Panc1 (cell line): ENCODE measurements at regions not wholly inside any gene's neighbourhood (a gene's known extent, or its start where the extent isn't known, plus 50 kb on each side); places are given as distances from the start of the nearest gene placed in this dataset.

ENCODE experiments used
- ATAC-seq: fragments of 200-7000 bp; cut with Tn5 transposase; 2 replicates; pipeline ENCODE4 v1.9.1; 2020; ENCODE audit warnings: mild to moderate bottlenecking, moderate library complexity
- BruUV-seq: library from RNA; stranded (reverse); fragments of 400-500 nt; replicated peaks from 2 replicates; lab custom pipeline; 2021; lab: Mats Ljungman, UMichigan
- CTCF ChIA-PET: fragments of 300-600 bp; sonication (Branson Sonifier 250); formaldehyde crosslinking; loops from one replicate; lab custom pipeline; 2022; ENCODE audit warnings: antibody characterized with exemption; lab: Charles Lee
- POLR2A ChIA-PET: fragments of 300-600 bp; sonication (Branson Sonifier 250); formaldehyde crosslinking; loops from one replicate; lab custom pipeline; 2022; ENCODE audit warnings: antibody characterized with exemption; lab: Charles Lee
- DNase-seq: peaks from one replicate; pipeline ENCODE4 v3.0.0-alpha.2; 2010; ENCODE audit warnings: low read depth, low spot score
- H3K27ac ChIP-seq: 2 replicates; pipeline ENCODE4 v1.5.1; 2011; ENCODE audit warnings: mild to moderate bottlenecking, low read length, inconsistent platforms
- H3K27me3 ChIP-seq: fragments of 200-500 bp; sonication (Bioruptor generic); 2 replicates; pipeline ENCODE4 v1.6.0; 2014; ENCODE audit warnings: low read length, inconsistent platforms; ENCODE audit not compliant: control insufficient read depth, insufficient read depth
- H3K36me3 ChIP-seq: fragments of 200-500 bp; sonication (Bioruptor generic); 2 replicates; pipeline ENCODE4 v1.5.1; 2014; ENCODE audit warnings: inconsistent platforms, mild to moderate bottlenecking, low read length, moderate library complexity; ENCODE audit not compliant: control insufficient read depth, insufficient read depth
- H3K4me1 ChIP-seq: 2 replicates; pipeline ENCODE4 v1.5.1; 2011; ENCODE audit warnings: inconsistent platforms, mild to moderate bottlenecking, low read length, moderate library complexity; ENCODE audit not compliant: control insufficient read depth, insufficient read depth
- H3K4me3 ChIP-seq, 2 experiments: 2 replicates each; pipeline ENCODE4 v1.5.1; 2011 to 2012; ENCODE audit warnings: low read depth in 2 of 2, low read length in 2 of 2, mild to moderate bottlenecking in 2 of 2, inconsistent platforms in 1 of 2, moderate library complexity in 1 of 2
- H3K9me3 ChIP-seq: fragments of 200-500 bp; sonication (Bioruptor generic); 2 replicates; pipeline ENCODE4 v1.5.1; 2014; ENCODE audit warnings: low read depth, mild to moderate bottlenecking, inconsistent platforms, low read length, moderate library complexity; ENCODE audit not compliant: control insufficient read depth, insufficient read depth
- CTCF ChIP-seq: fragments of 450-650 bp; IDR thresholded peaks from 2 replicates; pipeline ENCODE4 v1.5.1; 2017; ENCODE audit warnings: mild to moderate bottlenecking
- POLR2AphosphoS5 ChIP-seq: IDR thresholded peaks from 2 replicates; pipeline ENCODE4 v1.6.1; 2012; ENCODE audit warnings: mild to moderate bottlenecking, low read depth, low read length, moderate library complexity
- SIN3A ChIP-seq: IDR thresholded peaks from 2 replicates; pipeline ENCODE4 v1.6.1; 2012; ENCODE audit warnings: low read depth, mild to moderate bottlenecking, low read length, moderate library complexity, borderline replicate concordance; ENCODE audit not compliant: insufficient read depth
- TCF7L2 ChIP-seq: IDR thresholded peaks from 2 replicates; pipeline ENCODE4 v1.6.1; 2011; ENCODE audit warnings: mild to moderate bottlenecking, low read depth, low read length, inconsistent platforms
- in situ Hi-C: cut with HindIII; loops from 2 replicates; pipeline ENCODE4 v1.10.0; 2016; ENCODE audit warnings: low sequenced_read_pairs, low pct_unique_long_range_greater_than_20kb
- intact Hi-C: fragments of 100-400 bp; cut with micrococcal nuclease; formaldehyde crosslinking; loops from one replicate; pipeline ENCODE4 v1.10.0; 2022; ENCODE audit not compliant: unreplicated experiment
- TF ChIP-seq, protein P1 (sequence below), 2 experiments: IDR thresholded peaks; 2 replicates each; pipeline ENCODE4 v1.6.1; 2011 to 2012; ENCODE audit warnings: low read depth in 2 of 2, control low read depth in 1 of 2, low read length in 1 of 2, mild to moderate bottlenecking in 1 of 2, moderate library complexity in 1 of 2; ENCODE audit not compliant: insufficient read depth in 1 of 2

DNA sequence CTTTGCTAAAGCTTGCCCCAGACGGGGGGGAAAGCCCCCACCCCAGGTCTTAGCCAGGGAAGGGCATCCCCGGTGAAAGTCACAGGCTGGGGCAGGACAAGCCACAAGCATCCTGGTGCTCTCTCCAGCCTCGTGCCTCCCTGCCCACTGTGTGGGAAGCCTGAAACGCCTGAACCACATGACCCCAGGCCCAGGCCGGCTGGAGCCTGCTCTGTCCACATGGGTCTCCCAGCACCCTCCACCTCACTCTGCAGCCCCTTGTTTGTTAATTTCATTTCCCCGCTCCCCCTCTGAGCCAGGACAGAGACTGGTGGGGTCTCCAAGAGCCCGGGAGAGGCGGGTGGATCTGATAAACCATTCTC is 58.3 kb upstream of the TCF20 start:
- TF ChIP-seq POLR2AphosphoS5 (no peak), SIN3A (no peak), CTCF (no peak), TCF7L2 (no peak)
- TF ChIP-seq, protein P1, sequence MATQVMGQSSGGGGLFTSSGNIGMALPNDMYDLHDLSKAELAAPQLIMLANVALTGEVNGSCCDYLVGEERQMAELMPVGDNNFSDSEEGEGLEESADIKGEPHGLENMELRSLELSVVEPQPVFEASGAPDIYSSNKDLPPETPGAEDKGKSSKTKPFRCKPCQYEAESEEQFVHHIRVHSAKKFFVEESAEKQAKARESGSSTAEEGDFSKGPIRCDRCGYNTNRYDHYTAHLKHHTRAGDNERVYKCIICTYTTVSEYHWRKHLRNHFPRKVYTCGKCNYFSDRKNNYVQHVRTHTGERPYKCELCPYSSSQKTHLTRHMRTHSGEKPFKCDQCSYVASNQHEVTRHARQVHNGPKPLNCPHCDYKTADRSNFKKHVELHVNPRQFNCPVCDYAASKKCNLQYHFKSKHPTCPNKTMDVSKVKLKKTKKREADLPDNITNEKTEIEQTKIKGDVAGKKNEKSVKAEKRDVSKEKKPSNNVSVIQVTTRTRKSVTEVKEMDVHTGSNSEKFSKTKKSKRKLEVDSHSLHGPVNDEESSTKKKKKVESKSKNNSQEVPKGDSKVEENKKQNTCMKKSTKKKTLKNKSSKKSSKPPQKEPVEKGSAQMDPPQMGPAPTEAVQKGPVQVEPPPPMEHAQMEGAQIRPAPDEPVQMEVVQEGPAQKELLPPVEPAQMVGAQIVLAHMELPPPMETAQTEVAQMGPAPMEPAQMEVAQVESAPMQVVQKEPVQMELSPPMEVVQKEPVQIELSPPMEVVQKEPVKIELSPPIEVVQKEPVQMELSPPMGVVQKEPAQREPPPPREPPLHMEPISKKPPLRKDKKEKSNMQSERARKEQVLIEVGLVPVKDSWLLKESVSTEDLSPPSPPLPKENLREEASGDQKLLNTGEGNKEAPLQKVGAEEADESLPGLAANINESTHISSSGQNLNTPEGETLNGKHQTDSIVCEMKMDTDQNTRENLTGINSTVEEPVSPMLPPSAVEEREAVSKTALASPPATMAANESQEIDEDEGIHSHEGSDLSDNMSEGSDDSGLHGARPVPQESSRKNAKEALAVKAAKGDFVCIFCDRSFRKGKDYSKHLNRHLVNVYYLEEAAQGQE (IDR thresholded peaks at IDR 0.05; ENCODE audit: insufficient read depth in 1 of 2, low read depth in 2 of 2, low read length in 1 of 2), result no peak
- no TSS peak for BruUV-seq
- intact Hi-C loops, result no loop called here
- Histone ChIP-seq H3K4me3 (no peak overlapping the region), H3K27ac (no peak overlapping the region), H3K4me1 (peaks cover 2% of the 10 kb centered on the region; the same call in 1 of the 2 replicates), H3K27me3 (no peaks in the 10 kb centered on the region), H3K9me3 (no peaks in the 10 kb centered on the region), H3K36me3 (no peaks in the 10 kb centered on the region)
- in situ Hi-C loops, result no loop called here
- POLR2A ChIA-PET, result no interaction called here
- CTCF ChIA-PET, result no interaction called here
- DNase-seq (no peak), ATAC-seq (no peak)

DNA sequence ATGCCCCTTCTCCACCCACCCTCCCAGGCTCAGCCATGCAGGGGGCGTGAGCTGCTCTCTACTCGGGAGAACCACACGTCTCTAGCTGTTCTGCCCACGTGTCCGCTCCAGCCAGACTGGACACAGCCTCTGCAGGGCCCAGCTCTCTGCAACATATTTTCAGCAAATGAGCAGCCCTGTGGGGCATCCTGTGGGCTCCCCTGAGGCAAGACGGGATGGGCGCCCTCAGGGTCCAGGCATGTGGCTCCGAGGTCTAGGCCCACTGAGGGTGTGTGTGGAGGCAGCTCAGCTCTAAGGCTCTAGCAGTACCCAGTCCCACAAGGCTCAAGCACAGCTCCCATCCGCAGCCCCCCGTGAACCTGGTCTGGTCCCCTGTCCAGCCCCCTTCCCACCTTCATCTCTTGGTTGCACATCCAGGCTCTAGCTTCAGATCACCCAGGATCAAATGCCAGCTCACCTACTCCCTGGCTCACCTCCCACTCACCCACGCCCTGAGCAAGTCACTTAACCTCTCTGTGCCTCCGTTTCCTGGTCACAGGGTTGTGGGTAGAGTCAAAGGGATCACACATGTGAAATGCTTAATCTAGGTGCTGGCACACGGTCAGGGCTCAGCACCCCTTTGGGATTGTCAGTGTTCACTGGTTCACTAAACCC is 57.8 kb upstream of the TCF20 start:
- BruUV-seq, result no TSS peak
- H3K27me3 ChIP-seq, result no peaks in the 10 kb centered on the region
- TF ChIP-seq TCF7L2 (no peak), CTCF (no peak), POLR2AphosphoS5 (no peak), SIN3A (no peak)
- TF ChIP-seq, protein P1 (IDR thresholded peaks at IDR 0.05; ENCODE audit: insufficient read depth in 1 of 2, low read depth in 2 of 2, low read length in 1 of 2), result no peak
- ChIA-PET POLR2A (no interaction called here), CTCF (no interaction called here)
- DNase-seq (no peak), ATAC-seq (no peak)
- H3K4me3 ChIP-seq, result no peak overlapping the region
- no peaks in the 10 kb centered on the region for H3K36me3 ChIP-seq
- peaks cover 2% of the 10 kb centered on the region; the same call in 1 of the 2 replicates for H3K4me1 ChIP-seq
- intact Hi-C loops (no loop called here), in situ Hi-C loops (no loop called here)
- H3K27ac ChIP-seq, result no peak overlapping the region
- no peaks in the 10 kb centered on the region for H3K9me3 ChIP-seq
